ENCODE measurements at regions not wholly inside any gene's neighbourhood (a gene's known extent, or its start where the extent isn't known, plus 50 kb on each side); places are given as distances from the start of the nearest gene placed in this dataset.
"Not testable (repeated sequence)": the region's sequence is repeated elsewhere in the genome, so short reads cannot be mapped to it uniquely, and the experiment has no call there.

DNA sequence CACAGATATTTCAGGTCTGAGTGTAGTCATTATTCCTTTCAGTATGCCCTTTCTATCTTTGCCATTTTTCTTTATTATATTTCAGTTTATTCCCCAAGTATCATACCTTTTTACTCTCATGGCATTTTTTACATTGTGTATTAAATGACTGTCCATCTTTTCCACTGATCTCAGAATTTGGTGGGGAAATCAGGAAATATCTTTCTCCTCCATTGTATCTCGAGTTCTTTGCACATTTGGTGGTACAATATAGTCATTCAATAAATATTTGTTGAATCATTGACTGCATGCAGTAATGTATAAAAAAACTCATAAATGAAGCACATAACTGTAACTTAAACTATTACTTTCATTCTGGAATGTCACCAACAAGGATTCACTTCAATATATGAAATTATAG is 354.7 kb downstream of the HGF start:
- no peak for DNase-seq
- H3K4me3 Mint-ChIP-seq = no peak overlapping the region
- no peak overlapping the region for H3K27ac Mint-ChIP-seq
- intact Hi-C loops (cut with DNase I, micrococcal nuclease) = no loop called here
- ATAC-seq = no peak
- ChIA-PET POLR2A (no interaction called here), CTCF (no interaction called here)
- no peaks in the 10 kb centered on the region for H3K36me3 Mint-ChIP-seq (ENCODE audit: low read depth)
- peaks cover 4% of the 10 kb centered on the region for H3K9me3 Mint-ChIP-seq (ENCODE audit: low read depth)
- H3K27me3 Mint-ChIP-seq = no peaks in the 10 kb centered on the region
- no peaks in the 10 kb centered on the region for H3K4me1 Mint-ChIP-seq

DNA sequence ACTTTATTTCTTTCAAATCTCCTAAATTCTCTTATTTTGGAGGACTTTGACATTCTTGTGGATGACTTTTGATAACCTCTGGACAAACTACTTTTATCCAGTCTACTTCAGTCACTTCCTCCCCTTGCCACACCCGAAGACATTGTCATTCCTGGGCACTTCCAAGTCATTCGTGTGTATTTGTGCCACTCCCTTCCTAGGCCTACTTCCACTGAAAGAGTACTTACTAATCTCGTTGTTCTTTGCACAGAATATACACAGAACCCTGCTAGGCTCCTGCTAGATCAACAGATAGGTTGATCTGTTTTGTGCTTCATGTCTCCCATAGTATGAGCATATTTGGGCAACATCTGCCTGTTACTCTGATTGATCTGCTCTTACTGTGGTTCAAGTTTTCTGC is 355.4 kb downstream of the HGF start:
- DNase-seq (no peak), ATAC-seq (no peak)
- H3K27me3 Mint-ChIP-seq = no peaks in the 10 kb centered on the region
- no peaks in the 10 kb centered on the region for H3K4me1 Mint-ChIP-seq
- no peaks in the 10 kb centered on the region for H3K36me3 Mint-ChIP-seq (ENCODE audit: low read depth)
- H3K9me3 Mint-ChIP-seq (ENCODE audit: low read depth) = peaks cover 4% of the 10 kb centered on the region
- intact Hi-C loops (cut with DNase I, micrococcal nuclease) = no loop called here
- no peak overlapping the region for H3K27ac Mint-ChIP-seq
- ChIA-PET CTCF (no interaction called here), POLR2A (no interaction called here)
- no peak overlapping the region for H3K4me3 Mint-ChIP-seq

DNA sequence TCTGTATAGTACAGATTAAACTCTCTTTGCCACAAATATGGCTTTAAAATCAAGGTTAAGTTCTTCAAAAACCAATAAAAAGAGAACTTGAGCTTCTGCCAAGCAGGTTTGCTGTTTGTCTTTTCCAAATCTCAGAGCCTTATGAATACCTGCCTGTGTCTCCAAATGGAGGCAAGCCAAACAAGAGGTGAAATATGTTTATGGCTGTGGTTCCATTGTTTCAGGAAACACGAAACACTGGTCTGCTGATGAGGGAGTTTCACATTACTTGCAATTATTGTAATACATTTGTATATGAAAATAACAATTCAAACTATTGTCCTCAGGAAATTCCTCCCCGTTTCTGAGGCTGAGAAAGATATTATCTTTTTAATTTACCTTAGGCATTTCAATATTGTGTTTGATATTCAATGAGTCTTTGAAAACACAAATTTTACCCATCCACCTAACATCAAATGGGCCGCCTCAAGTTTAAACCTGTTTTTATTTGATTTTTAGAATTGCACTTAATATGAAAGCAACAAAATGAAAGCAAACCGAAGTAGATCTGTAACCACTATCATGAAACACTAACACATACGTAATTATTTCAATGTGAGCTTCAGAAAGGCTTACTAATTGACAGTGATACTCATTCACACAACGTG is 359.3 kb downstream of the HGF start:
- Mint-ChIP-seq H3K4me1 (no peaks in the 10 kb centered on the region), H3K27me3 (no peaks in the 10 kb centered on the region), H3K4me3 (no peak overlapping the region), H3K27ac (no peak overlapping the region), H3K9me3 (ENCODE audit: low read depth) (peaks cover 3% of the 10 kb centered on the region), H3K36me3 (ENCODE audit: low read depth) (no peaks in the 10 kb centered on the region)
- CTCF ChIA-PET = no interaction called here
- no peak for DNase-seq
- POLR2A ChIA-PET = no interaction called here
- intact Hi-C loops (cut with DNase I, micrococcal nuclease) = no loop called here
- no peak for ATAC-seq

DNA sequence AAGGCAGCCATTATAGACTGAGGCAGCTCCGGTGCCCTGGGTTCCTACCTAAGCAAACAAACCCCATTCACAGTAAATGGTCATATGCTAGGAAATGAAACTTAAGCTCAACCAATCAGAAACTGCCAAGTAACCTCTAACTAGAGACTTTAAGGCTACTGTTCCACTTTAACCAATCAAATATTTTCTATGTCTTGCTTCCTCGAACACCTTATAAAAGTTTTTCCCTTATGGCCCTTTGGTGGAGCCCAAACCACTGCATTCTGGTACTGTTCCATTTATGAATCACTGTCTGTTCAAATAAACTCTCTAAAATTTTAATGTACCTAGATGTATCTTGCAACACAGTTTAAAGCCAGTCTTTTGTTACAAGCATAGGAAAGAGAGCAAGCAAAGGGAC is 361.1 kb downstream of the HGF start:
- DNase-seq (no peak), ATAC-seq (no peak)
- ChIA-PET CTCF (no interaction called here), POLR2A (no interaction called here)
- H3K27ac Mint-ChIP-seq = no peak overlapping the region
- H3K36me3 Mint-ChIP-seq (ENCODE audit: low read depth) = no peaks in the 10 kb centered on the region
- H3K4me3 Mint-ChIP-seq = no peak overlapping the region
- no peaks in the 10 kb centered on the region for H3K4me1 Mint-ChIP-seq
- H3K27me3 Mint-ChIP-seq = no peaks in the 10 kb centered on the region
- peaks cover 3% of the 10 kb centered on the region for H3K9me3 Mint-ChIP-seq (ENCODE audit: low read depth)
- intact Hi-C loops (cut with DNase I, micrococcal nuclease) = no loop called here

DNA sequence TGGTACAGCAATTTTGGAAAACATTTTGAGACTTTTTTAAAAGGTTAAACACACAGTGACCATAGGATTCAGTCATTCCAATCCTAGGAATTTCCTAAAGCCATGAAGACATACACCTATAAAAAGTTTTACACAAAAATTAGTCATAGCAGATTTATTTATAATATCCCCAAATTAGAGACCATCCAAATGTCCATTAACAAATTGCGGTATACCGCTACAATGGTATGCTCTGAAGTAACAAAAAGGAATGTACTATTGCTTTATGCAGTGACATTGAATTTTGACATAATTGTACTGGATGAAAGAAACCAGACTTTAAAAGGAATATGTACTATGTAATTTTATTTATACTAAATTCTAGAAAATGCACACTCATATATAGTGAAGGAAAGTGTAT is 362.8 kb downstream of the HGF start:
- H3K4me3 Mint-ChIP-seq = no peak overlapping the region
- intact Hi-C loops (cut with DNase I, micrococcal nuclease) = no loop called here
- no peaks in the 10 kb centered on the region for H3K27me3 Mint-ChIP-seq
- ATAC-seq (no peak), DNase-seq (no peak)
- H3K27ac Mint-ChIP-seq = no peak overlapping the region
- no peaks in the 10 kb centered on the region for H3K36me3 Mint-ChIP-seq (ENCODE audit: low read depth)
- H3K9me3 Mint-ChIP-seq (ENCODE audit: low read depth) = peaks cover 3% of the 10 kb centered on the region
- POLR2A ChIA-PET = no interaction called here
- CTCF ChIA-PET = no interaction called here
- no peaks in the 10 kb centered on the region for H3K4me1 Mint-ChIP-seq

DNA sequence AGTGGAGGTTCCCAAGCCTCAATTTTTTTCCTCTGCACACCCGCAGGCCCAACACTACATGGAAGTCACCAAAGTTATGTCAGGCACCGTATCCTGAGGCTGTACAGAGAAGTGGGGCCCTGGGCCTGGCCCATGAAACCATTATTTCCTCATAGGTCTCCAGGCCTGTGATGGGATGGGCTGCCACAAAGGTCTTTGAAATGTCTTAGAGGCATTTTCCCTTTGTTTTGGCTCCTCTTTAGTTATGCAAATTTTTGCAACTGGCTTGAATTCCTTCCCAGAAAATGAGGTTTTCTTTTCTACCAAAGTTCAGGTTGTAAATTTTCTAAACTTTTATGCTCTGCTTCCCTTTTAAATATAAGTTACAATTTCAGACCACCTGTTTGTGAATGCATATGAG is 365.2 kb downstream of the HGF start:
- H3K27ac Mint-ChIP-seq = no peak overlapping the region
- ATAC-seq (no peak), DNase-seq (no peak)
- H3K27me3 Mint-ChIP-seq = no peaks in the 10 kb centered on the region
- CTCF ChIA-PET = no interaction called here
- intact Hi-C loops (cut with DNase I, micrococcal nuclease) = no loop called here
- no peaks in the 10 kb centered on the region for H3K36me3 Mint-ChIP-seq (ENCODE audit: low read depth)
- POLR2A ChIA-PET = no interaction called here
- no peak overlapping the region for H3K4me3 Mint-ChIP-seq
- H3K9me3 Mint-ChIP-seq (ENCODE audit: low read depth) = peaks cover 2% of the 10 kb centered on the region
- H3K4me1 Mint-ChIP-seq = no peaks in the 10 kb centered on the region

DNA sequence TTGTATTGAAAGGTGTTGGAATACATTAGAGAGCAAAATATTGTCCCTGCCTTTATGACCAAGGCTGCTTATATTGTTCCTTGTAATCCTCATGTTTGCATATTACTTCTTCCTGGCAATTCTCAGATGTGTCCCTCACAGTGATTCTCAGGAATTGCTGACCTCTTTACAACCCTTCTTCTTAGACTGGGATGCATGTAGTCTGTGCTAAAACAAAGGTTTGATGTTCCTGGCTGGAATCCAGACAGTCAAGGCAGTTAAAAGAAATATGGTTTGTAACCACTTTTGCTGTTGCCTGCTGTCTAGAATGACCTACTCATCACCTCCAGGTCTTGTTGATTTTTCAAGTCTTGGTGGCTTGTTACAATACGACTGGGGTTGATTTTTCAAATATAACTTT is 367.6 kb downstream of the HGF start:
- Mint-ChIP-seq H3K27ac (no peak overlapping the region), H3K36me3 (ENCODE audit: low read depth) (no peaks in the 10 kb centered on the region), H3K9me3 (ENCODE audit: low read depth) (peaks cover 4% of the 10 kb centered on the region), H3K4me1 (no peaks in the 10 kb centered on the region), H3K27me3 (no peaks in the 10 kb centered on the region), H3K4me3 (no peak overlapping the region)
- intact Hi-C loops (cut with DNase I, micrococcal nuclease) = no loop called here
- POLR2A ChIA-PET = no interaction called here
- no peak for DNase-seq
- ATAC-seq = no peak
- CTCF ChIA-PET = no interaction called here

DNA sequence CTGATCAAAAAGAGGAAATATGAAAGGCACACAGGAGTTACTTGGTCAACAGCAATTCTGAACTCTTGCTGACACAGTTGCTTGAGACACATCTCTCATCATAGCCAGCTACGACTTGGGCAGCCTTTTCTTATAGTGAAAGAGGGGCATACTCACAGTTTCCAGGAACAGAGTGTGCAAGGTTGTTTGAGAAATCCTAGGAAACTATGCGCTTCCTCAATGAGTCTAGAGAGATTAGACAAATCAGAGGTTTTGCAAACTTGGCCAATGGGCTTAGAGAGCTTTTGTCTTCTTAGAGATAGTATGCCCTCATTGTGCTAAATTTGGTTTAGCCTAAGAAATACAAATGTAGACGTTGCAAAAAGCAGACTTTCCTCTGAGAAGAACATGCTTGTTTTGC is 370.4 kb downstream of the HGF start:
- intact Hi-C loops (cut with DNase I, micrococcal nuclease) = no loop called here
- Mint-ChIP-seq H3K4me3 (no peak overlapping the region), H3K27ac (no peak overlapping the region), H3K9me3 (ENCODE audit: low read depth) (peaks cover 4% of the 10 kb centered on the region), H3K36me3 (ENCODE audit: low read depth) (no peaks in the 10 kb centered on the region), H3K27me3 (no peaks in the 10 kb centered on the region), H3K4me1 (no peaks in the 10 kb centered on the region)
- DNase-seq (no peak), ATAC-seq (no peak)
- CTCF ChIA-PET = no interaction called here
- POLR2A ChIA-PET = no interaction called here

DNA sequence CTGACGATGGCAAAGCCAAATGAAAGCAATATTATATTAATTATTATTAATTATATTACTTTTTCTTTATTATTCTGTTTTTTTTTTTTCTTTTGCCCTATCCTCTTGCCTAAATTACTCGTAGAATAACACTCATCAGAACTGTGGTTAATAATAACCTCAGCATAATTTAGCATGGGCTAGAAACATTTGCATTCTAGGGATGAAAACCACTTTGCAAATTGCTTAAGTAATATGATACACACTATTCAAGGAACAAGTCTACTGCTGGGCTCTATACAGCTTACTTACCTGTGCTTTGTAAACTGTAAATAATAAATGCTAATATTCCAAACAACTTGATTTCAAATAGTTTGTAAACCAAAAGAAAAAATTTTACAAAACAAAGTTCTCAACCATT is 375.8 kb downstream of the HGF start:
- CTCF ChIA-PET = no interaction called here
- intact Hi-C loops (cut with DNase I, micrococcal nuclease) = no loop called here
- Mint-ChIP-seq H3K9me3 (ENCODE audit: low read depth) (no peaks in the 10 kb centered on the region), H3K36me3 (ENCODE audit: low read depth) (no peaks in the 10 kb centered on the region), H3K27me3 (no peaks in the 10 kb centered on the region), H3K27ac (no peak overlapping the region), H3K4me1 (no peaks in the 10 kb centered on the region), H3K4me3 (no peak overlapping the region)
- DNase-seq = no peak
- ATAC-seq = no peak
- POLR2A ChIA-PET = no interaction called here

DNA sequence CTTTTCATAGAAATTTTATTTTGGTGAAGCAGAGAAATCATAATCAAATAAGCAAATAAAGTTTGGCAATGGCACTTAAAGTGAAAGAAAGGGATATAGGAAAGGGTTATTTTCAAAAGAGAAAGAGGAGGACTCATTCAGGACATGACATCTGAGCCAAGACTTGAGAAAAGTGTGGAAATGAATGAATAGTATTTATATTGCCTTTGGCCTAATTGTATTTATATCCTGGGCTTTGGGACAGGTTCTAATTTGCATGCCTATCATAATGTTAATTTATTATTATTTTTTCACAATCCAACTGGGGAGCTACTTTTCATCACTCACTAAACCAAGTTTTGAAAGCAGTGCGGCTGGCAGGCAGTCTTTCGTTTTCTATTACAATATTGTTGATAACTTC is 376.8 kb downstream of the HGF start:
- no peak for DNase-seq
- POLR2A ChIA-PET = no interaction called here
- Mint-ChIP-seq H3K27me3 (no peaks in the 10 kb centered on the region), H3K27ac (no peak overlapping the region), H3K9me3 (ENCODE audit: low read depth) (no peaks in the 10 kb centered on the region), H3K36me3 (ENCODE audit: low read depth) (no peaks in the 10 kb centered on the region), H3K4me3 (no peak overlapping the region), H3K4me1 (no peaks in the 10 kb centered on the region)
- intact Hi-C loops (cut with DNase I, micrococcal nuclease) = no loop called here
- CTCF ChIA-PET = no interaction called here
- no peak for ATAC-seq

DNA sequence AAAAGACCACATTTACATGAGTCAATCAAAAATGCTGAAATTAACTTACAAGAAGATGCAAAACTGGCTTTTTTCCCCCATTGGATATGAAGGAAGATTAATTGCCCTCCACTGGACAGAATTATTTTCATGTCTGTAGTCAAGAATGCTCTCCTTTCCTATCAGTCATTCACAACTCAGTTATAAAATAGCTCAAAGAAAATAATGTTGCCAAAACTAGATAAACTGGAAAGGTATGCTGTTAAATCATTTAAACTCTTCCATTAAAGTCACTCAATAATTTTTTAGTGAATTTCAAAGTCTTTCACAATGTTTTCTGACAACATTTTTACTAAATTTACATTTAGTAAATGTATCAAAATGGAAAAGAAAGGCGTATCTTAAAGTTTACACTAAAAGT is 384.5 kb downstream of the HGF start:
- ATAC-seq (no peak), DNase-seq (no peak)
- H3K4me1 Mint-ChIP-seq = no peaks in the 10 kb centered on the region
- ChIA-PET CTCF (no interaction called here), POLR2A (no interaction called here)
- intact Hi-C loops (cut with DNase I, micrococcal nuclease) = no loop called here
- H3K4me3 Mint-ChIP-seq = no peak overlapping the region
- H3K36me3 Mint-ChIP-seq (ENCODE audit: low read depth) = no peaks in the 10 kb centered on the region
- H3K27me3 Mint-ChIP-seq = no peaks in the 10 kb centered on the region
- H3K9me3 Mint-ChIP-seq (ENCODE audit: low read depth) = peaks cover 1% of the 10 kb centered on the region
- H3K27ac Mint-ChIP-seq = no peak overlapping the region

DNA sequence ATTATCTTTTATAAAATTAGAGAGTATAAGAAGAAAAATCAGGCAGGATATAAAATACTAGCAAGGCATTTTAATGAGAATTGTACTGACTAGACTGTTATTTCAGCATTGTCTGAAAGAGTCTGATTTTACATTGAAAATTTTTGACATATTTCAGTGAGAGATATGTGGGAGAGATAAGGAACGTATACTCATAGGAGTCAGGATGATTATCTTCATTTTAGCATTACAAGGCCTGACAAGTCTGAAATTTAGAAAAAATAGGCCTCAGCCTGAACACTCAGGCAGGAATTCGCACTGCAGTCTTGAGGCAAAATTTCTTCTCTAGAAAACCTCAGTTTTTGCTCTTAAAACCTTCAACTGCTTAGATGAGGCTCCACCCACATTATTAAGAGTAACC is 386.0 kb downstream of the HGF start:
- ChIA-PET POLR2A (no interaction called here), CTCF (no interaction called here)
- Mint-ChIP-seq H3K9me3 (ENCODE audit: low read depth) (peaks cover 1% of the 10 kb centered on the region), H3K27me3 (no peaks in the 10 kb centered on the region), H3K4me3 (no peak overlapping the region), H3K4me1 (no peaks in the 10 kb centered on the region), H3K36me3 (ENCODE audit: low read depth) (no peaks in the 10 kb centered on the region), H3K27ac (no peak overlapping the region)
- intact Hi-C loops (cut with DNase I, micrococcal nuclease) = no loop called here
- ATAC-seq (no peak), DNase-seq (no peak)

DNA sequence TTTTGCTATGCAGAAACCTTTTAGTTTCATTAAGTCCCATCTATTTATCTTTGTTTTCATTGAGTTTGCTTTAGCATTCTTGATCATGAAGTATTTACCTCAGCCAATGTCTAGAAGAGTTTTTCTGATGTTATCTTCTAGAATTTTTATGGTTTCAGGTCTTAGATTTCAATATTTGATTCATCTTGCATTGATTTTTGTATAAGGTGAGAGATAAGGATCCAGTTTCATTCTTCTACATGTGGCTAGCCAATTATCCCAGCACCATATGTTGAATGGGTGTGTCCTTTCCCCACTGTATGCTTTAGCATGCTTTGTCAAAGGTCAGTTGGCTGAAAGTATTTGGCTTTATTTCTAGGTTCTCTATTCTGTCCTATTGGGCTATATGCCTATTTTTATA is 395.2 kb downstream of the HGF start:
- H3K27me3 Mint-ChIP-seq; DNase-seq; H3K27ac Mint-ChIP-seq; H3K9me3 Mint-ChIP-seq (ENCODE audit: low read depth); POLR2A ChIA-PET; CTCF ChIA-PET; H3K4me1 Mint-ChIP-seq; H3K36me3 Mint-ChIP-seq (ENCODE audit: low read depth); ATAC-seq; H3K4me3 Mint-ChIP-seq; intact Hi-C loops (cut with DNase I, micrococcal nuclease): not testable (repeated sequence)

Data from activated CD4-positive, alpha-beta T cell treated with anti-CD3 and anti-CD28 coated beads for 36 hours (primary cell).